SK-N-DZ (cell line): ENCODE measurements at regions not wholly inside any gene's neighbourhood (a gene's known extent, or its start where the extent isn't known, plus 50 kb on each side); places are given as distances from the start of the nearest gene placed in this dataset.
"Not testable (repeated sequence)": the region's sequence is repeated elsewhere in the genome, so short reads cannot be mapped to it uniquely, and the experiment has no call there.

ENCODE experiments used
- DNase-seq: peaks from one replicate; pipeline ENCODE4 v3.0.0-alpha.2; 2015; ENCODE audit warnings: low spot score

- no peak for DNase-seq
Measured at GRCh38 chr4:24368801-24369200, 215.6 kb downstream of the DHX15 start.

GRCh38 chr4:24364852-24365251, 219.5 kb downstream of the DHX15 start:
- DNase-seq = no peak

GRCh38 chr4:24364249-24364648, 220.1 kb downstream of the DHX15 start:
- no peak for DNase-seq

DNA sequence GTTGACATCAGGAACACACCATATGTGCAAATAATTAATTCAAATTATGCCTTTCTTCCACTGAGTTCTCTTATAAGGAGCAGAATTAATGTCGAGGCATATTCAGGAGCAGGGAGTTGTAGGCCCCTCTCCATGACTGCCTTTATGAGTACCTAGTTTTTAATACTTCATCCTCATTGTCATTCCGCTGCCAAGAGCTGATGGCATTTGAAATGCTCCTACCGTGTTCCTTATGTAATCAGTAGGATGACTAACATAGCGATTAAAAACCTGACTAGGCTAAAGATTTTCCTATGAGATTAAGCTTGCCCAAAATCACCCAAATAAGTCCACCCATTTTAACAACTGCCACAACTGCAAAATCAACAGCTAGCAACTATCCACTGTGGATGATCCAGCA, 220.6 kb downstream of the DHX15 start:
- DNase-seq = no peak

GRCh38 chr4:24352112-24352511, 232.2 kb downstream of the DHX15 start:
- DNase-seq = no peak

GRCh38 chr4:24349168-24349996, 235.0 kb downstream of the DHX15 start:
- DNase-seq = not testable (repeated sequence)

GRCh38 chr4:24339260-24339659, 245.1 kb downstream of the DHX15 start:
- DNase-seq = no peak

GRCh38 chr4:24337451-24338190, 246.7 kb downstream of the DHX15 start:
- DNase-seq = no peak

GRCh38 chr4:24335616-24336015, 248.7 kb downstream of the DHX15 start:
- no peak for DNase-seq

DNA sequence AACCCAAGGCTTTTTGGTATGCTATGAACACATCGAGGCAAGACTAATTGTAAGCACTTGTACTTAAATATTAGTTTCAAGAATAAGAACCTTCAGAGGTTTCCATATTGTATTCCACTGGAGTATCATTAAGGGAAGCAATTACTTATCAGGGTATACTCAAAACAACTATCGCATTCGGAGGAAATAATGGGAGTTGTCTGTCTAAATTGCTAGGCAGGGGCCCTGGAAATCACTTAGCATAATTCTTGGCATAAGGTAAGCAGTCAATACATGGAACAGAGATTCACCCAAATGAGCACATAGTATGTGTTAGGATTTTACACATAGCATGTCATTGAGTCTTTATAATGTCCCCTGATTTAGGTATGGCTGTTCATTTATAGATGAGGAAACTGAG, 249.4 kb downstream of the DHX15 start:
- DNase-seq = no peak

- DNase-seq = no peak
Measured at GRCh38 chr4:24330573-24330972, 253.8 kb downstream of the DHX15 start.

DNA sequence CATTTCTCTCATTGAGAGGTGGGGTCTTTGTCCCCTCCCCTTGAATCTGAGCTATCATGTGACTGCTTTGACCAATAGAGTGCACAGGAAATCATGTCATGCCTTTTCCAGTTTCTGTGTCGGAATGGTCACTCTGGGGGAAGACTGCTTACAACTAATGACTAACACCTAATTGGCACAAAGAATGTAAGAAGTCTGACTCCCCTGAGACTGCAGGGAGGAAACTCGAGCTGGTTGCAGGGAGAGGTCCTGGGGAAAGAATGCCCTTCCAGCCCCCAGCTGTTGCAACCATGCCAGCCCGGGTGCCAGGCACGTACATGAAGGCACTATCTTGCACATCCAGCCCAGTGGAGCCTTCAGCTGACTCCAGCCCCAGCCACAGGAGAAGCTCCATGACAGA, 254.2 kb downstream of the DHX15 start:
- no peak for DNase-seq

DNA sequence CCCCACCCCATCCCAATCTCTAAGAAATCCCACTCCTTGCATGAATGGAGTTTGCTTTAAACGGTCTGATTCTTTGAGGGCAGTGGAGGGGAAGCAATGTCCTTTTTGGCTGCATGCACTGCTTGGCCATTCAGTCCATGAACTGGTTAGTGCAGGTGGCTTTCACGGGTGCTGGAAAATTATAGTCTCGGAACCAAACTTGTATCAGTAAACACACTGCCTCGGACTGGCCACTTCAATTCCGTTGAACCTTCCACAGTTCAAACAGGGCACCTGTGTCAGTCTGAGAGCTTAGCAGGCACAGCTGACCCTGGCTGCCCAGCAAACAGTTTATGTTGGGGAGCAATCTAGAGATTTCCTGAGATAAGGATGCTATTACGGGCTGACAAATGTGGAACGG, 255.6 kb downstream of the DHX15 start:
- no peak for DNase-seq

GRCh38 chr4:24328310-24328709, 256.0 kb downstream of the DHX15 start:
- no peak for DNase-seq

GRCh38 chr4:24322995-24323394, 261.4 kb downstream of the DHX15 start:
- DNase-seq = no peak

GRCh38 chr4:24322511-24322910, 261.8 kb downstream of the DHX15 start:
- DNase-seq = no peak

DNA sequence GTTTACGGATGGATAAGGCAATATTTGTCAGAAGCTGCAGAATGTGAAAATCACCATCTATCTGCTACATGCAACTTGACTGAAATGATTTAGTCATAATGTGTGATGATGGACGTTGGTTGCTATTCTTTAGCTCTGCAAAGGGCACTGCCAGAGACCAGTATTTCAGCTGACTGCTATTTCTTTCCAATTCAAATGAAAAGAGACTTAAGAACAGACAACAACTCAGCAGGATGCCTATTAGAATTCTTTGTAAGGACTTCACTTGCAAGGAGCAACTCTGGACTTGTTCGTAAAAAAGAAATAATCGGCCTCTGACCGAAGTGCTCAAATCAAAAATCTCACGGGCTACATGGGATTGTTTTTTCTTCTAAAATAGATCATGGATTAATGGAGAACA, 262.7 kb downstream of the DHX15 start:
- no peak for DNase-seq

DNA sequence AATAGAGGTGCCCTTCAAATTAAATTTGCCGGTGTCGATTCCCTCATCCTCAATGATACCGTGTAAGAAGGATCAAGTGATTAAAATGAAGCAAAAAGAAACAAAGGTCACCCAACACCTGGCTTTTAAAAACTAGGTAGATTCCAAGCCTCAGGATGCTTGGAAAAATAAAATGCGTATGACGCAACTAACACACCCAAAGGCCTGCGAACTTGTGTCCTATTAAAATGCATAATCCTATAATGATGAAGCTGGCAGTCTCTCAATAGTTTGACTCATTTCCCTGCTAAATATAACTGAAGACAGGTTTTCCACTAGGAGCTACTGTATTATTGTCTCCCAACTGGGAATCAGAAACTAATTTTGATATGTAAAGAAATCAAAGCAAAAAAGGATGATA, 263.2 kb downstream of the DHX15 start:
- no peak for DNase-seq

DNA sequence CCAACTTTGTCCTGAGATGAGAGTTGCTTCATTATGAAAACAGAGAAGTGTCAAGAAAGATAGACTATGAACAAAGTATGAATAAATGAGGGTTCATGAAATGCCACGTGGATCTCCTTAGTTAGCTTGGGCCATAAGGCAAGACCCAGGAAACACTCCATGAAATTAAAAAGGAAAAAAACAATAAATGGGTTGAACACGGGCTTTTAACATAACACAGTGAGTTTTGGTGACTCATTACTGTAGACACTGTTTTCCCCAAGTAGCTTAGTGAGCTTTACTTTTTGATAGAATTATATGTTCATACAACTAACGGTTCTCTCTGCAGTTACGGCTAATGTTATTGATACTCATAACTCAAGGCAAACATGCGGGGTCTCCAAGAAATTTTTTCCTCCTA, 265.0 kb downstream of the DHX15 start:
- no peak for DNase-seq

DNA sequence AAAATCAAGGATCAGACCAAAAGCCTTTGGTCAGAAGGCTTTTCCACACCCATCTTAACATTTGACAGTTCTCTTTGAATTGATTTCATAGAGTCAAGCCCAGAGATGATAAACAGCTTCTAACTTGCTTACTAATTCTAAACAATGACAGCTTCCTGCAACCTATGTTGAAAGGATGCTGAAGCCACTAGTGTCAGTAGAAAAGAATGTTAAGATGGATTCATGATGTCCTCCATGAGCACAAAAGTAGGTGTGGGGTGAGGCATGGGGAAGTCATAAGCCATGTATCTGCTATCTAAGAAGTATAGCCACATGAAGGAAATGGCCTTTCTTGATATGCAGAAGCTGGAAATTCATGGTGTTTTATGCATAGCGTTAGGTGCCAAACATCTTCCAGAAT, 269.3 kb downstream of the DHX15 start:
- DNase-seq = no peak

GRCh38 chr4:24312261-24312913, 272.0 kb downstream of the DHX15 start:
- DNase-seq = no peak

DNA sequence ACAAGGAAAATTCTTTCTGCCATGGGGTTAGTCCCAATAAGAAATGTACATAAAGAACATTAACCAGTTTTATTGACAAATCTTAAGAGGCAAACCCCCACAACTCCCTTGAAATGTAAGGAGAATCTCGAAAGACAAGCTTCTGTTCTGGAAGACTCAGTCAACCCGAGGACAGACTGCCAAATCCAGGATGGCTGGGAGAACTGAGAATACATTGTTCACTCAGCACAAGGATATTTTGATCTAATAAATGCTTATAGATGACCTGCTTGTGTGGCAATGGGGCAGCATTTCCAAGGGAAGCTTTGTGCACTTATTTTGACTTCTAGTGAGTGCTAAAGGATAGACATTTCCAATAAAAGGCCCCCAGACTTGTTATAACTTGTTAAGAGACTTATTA, 280.4 kb downstream of the DHX15 start:
- DNase-seq = peak; percentile 32

- DNase-seq = no peak
Measured at GRCh38 chr4:24298911-24299310, 285.4 kb downstream of the DHX15 start.
